GM12878 (cell line): ENCODE measurements at regions not wholly inside any gene's neighbourhood (a gene's known extent, or its start where the extent isn't known, plus 50 kb on each side); places are given as distances from the start of the nearest gene placed in this dataset.

Experiments
- BRCA1 ChIP-seq: IDR thresholded peaks from 2 replicates; pipeline ENCODE4 v1.6.1; 2011; ENCODE audit warnings: low read depth, low read length, improper control_type of control experiment
- EZH2 ChIP-seq: IDR thresholded peaks from 2 replicates; pipeline ENCODE4 v1.6.1; 2012; ENCODE audit warnings: low read depth, mild to moderate bottlenecking, control low read depth, inconsistent platforms, low read length, borderline replicate concordance; ENCODE audit not compliant: control insufficient read depth
- RAD21 ChIP-seq: IDR thresholded peaks from 2 replicates; pipeline ENCODE4 v1.6.1; 2011; ENCODE audit warnings: mild to moderate bottlenecking, low read depth, low read length, moderate library complexity; ENCODE audit not compliant: insufficient read depth
- SMC3 ChIP-seq: IDR thresholded peaks from 2 replicates; pipeline ENCODE4 v1.6.1; 2011; ENCODE audit warnings: low read length, improper control_type of control experiment, borderline replicate concordance
- ZZZ3 ChIP-seq: IDR thresholded peaks from 2 replicates; pipeline ENCODE4 v1.6.1; 2011; ENCODE audit warnings: low read depth; ENCODE audit not compliant: control insufficient read depth, insufficient read length
- TF ChIP-seq, protein P1 (sequence below), 3 experiments: IDR thresholded peaks in 2 of 3; conservative IDR thresholded peaks in 1 of 3; 2 replicates each; pipeline ENCODE4 v1.5.1; 2011; ENCODE audit warnings: low read depth in 3 of 3, low read length in 3 of 3, mild to moderate bottlenecking in 3 of 3, control low read depth in 2 of 3, moderate library complexity in 2 of 3, inconsistent platforms in 1 of 3, mixed read lengths in 1 of 3; ENCODE audit not compliant: control insufficient read depth in 2 of 3, insufficient read depth in 1 of 3; ENCODE audit errors: extremely low read depth in 1 of 3

- no peak for TF ChIP-seq RAD21
- TF ChIP-seq BRCA1 = no peak
- TF ChIP-seq ZZZ3 = no peak
- no peak for TF ChIP-seq SMC3
- no peak for TF ChIP-seq EZH2
- TF ChIP-seq, protein P1, sequence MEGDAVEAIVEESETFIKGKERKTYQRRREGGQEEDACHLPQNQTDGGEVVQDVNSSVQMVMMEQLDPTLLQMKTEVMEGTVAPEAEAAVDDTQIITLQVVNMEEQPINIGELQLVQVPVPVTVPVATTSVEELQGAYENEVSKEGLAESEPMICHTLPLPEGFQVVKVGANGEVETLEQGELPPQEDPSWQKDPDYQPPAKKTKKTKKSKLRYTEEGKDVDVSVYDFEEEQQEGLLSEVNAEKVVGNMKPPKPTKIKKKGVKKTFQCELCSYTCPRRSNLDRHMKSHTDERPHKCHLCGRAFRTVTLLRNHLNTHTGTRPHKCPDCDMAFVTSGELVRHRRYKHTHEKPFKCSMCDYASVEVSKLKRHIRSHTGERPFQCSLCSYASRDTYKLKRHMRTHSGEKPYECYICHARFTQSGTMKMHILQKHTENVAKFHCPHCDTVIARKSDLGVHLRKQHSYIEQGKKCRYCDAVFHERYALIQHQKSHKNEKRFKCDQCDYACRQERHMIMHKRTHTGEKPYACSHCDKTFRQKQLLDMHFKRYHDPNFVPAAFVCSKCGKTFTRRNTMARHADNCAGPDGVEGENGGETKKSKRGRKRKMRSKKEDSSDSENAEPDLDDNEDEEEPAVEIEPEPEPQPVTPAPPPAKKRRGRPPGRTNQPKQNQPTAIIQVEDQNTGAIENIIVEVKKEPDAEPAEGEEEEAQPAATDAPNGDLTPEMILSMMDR (IDR thresholded peaks at IDR 0.05 in 2 of 3, conservative IDR thresholded peaks at IDR 0.05 in 1 of 3; ENCODE audit: control insufficient read depth in 2 of 3, extremely low read depth in 1 of 3, insufficient read depth in 1 of 3, low read depth in 3 of 3, low read length in 3 of 3) = no peak
These were observed 222.4 kb upstream of the ID2 start for GRCh38 chr2:8459474-8459873.
